NCI-H1694 treated with DMSO at 0.1 percent for 48 hours (cell line): ENCODE measurements at regions not wholly inside any gene's neighbourhood (a gene's known extent, or its start where the extent isn't known, plus 50 kb on each side); places are given as distances from the start of the nearest gene placed in this dataset.
A peak's percentile ranks its signal among the peaks of the same experiment; 100 is the strongest.
"Not testable (repeated sequence)": the region's sequence is repeated elsewhere in the genome, so short reads cannot be mapped to it uniquely, and the experiment has no call there.

ENCODE experiments used
- DNase-seq: peaks from one replicate; lab custom pipeline; 2025; lab: John Stamatoyannopoulos, UW

DNA sequence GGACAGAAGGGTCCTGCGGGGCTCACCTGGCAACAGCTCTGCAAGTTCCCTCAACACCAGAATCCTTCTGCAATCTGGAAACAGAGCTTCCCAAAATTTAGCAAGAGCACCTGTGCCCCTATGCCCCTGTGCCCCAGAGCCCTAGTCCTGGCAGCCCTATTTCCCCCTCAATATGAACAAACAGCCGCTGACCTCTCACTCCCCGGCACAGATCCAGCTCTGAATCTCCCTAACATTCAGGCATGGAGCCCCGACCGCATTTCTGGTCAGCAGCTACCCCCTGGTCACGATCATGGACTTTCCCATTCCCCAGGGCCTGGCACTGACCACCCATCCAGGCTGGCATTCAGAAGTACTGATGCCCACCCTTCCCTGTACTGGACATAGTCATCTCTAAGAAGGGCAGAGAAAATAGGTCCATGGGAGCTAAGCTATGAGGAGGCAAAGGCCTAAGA is 110.8 kb upstream of the SMURF2 start:
- no peak for DNase-seq

DNA sequence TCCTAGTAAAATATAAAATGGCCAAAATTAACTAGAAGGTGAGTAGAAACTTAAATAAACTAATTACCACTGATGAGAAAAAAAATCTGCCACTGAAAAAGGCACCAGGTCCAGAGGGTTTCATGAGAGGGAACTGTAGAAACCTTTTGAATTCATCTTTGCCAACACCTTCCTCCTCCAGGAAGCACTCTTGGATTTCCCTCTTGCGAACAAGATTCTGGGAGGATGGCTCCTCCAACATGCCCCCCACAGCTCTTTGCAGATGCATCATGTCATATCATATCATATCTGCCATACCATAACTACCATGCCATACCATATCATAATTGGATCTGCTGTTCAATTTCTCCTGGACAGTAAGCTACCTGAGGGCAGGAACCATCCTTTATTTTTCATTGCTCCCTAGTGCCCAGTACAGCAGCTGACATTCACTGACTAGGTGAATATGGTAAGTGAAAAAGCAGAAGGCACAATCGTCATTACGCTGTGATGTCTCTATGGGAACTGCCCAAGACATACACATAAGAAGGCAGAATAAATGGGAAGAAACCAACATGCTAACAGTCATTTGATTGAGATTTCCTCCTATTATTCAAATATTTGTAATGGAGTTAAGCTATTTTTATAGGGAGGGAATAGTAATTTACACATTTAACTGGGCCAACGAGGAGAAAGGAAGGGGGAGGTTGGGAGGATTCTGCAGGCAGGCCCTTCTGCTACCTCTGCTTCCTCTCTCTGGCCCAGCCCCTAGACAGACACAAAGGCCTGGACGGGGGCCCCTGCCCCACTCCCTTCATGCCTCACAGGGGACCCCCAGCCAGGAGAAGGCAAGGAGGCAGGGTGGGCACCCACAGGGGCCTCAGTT is 110.1 kb upstream of the SMURF2 start:
- DNase-seq: no peak

DNA sequence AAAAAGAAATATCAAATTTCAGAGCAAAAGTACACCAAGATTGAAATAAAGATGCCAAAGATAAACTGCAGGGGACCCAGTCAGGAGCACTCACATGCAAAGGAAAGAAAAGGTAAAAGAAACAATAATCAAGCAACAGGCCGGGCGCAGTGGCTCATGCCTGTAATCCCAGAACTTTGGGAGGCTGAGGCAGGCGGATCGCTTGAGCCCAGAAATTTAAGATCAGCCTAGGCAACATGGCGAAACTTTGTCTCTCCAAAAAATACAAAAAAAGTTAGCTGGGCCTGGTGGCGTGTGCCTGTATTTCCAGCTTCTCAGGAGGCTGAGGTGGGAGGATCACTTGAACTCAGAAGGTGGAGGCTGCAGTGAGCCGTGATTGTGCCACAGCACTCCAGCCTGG is 107.6 kb upstream of the SMURF2 start:
- DNase-seq: no peak

DNA sequence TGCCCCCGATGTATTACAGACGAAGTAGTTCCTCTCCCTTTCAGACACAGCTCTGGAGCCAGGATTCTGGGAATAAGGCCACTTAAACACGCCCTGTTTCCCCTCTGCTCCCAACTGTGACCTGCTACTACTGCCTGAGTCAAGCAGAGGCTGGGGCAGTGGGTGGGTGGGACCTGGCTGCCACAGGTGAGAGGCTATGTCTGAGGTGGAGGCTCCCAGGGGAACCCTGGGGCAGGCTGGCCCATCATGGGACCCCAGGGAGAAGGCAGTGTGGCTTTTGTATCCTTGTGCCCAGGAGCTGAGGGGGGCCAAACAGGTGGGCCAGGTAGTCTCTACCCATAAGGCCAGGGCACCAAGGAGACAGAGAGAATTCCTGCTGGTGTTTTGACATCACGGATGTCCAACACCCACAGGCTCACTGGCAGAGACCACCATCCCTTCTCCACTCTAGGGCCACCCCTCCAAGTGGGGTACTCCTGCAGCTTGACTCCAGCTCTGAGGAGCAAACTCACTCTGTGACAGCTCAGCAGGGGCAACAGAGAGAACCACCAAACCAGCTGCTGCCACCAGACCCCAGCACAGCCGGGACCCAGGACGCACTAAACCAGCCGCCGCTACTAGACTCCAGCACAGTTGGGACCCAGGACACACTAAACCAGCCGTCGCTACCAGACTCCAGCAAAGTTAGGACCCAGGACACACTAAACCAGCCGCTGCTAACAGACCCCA is 105.3 kb upstream of the SMURF2 start:
- no peak for DNase-seq

DNA sequence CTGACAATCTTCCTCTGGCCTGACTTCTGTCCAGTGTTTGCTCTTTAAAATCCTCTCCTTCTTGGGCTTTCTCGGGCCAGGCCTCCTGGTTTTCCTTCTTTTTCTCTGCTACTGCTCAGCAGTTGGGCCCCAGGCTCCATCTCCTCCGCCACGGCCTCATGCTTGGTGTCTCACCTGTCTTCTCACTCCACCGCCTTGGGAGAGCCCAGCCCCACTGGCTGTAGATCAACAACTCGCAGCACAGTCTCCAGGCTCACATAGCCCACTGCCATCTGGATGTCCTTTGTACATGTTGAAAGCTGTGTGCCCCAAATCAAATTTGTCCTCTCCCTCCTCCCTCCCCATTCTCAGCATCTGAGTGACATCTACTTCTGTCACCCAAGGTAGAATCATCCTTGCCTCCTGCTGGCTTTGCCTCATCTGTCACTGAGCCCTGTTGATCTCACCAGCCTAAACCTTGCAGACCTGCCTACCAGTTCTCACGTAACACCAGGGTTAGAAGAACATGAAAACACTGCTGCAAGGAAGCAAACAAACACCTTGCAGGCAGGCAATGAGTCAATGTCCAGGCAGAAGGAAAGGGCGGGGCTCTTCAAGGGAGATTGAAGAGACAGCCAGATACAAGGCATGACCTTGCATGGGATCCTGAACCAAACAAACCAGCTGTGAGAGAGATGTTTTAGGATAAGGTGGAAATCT is 103.2 kb upstream of the SMURF2 start:
- no peak for DNase-seq

DNA sequence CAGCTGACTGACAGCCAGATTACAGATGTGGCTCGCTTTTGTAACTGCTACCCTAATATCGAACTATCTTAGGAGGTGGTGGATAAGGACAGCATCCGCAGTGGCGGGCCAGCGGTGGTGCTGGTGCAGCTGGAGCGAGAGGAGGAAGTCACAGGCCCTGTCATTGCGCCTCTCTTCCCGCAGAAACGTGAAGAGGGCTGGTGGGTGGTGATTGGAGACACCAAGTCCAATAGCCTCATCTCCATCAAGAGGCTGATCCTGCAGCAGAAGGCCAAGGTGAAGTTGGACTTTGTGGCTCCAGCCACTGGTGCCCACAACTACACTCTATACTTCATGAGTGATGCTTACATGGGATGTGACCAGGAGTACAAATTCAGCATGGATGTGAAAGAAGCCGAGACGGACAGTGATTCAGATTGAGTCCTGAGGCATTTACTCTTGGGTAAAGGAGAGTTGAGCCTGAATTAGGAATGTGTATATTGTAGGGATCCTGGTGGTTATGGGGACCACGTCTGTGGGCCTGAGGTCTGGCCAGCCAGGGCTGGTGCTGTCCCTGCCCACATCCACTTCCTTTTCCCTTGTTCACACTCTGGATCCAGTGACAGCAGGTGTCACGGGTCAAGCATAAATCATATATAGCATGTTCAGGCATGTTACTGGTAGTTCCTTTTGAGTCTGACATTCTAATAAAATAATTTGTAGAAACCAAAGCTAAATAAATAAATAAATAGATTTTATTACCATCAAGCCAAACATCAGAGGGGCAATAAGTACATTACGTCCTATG is 89.0 kb upstream of the SMURF2 start:
- DNase-seq: no peak

DNA sequence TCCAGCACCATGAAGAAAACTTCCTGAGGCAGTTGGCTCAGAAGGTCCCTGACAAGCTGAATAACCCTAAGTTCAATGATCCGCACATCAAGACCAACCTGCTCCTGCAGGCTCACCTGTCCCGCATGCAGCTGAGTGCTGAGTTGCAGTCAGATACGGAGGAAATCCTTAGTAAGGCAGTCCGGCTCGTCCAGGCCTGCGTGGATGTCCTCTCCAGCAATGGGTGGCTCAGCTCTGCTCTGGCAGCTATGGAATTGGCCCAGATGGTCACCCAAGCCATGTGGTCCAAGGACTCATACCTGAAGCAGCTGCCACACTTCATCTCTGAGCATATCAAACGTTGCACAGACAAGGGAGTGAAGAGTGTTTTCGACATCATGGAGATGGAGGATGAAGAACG is 88.4 kb upstream of the SMURF2 start:
- DNase-seq: no peak

DNA sequence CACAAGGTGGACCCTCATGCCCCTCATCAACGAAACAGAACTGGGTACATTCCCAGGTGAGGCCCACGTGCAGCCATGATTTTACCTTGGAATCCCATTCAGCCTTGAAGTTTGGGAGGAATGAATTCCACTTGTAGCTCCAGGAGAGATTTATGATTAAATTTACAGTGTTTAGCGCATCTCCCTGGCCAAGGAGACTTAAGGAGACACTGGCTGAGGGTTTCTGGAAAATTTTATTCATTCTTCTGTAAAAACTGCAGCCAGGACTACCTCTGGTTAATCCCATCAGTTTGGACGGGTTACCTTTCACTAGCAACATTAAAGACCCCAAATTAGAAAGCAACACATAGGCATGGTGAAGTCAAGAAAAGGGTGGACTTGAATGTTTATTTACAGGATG is 87.2 kb upstream of the SMURF2 start:
- DNase-seq: no peak

DNA sequence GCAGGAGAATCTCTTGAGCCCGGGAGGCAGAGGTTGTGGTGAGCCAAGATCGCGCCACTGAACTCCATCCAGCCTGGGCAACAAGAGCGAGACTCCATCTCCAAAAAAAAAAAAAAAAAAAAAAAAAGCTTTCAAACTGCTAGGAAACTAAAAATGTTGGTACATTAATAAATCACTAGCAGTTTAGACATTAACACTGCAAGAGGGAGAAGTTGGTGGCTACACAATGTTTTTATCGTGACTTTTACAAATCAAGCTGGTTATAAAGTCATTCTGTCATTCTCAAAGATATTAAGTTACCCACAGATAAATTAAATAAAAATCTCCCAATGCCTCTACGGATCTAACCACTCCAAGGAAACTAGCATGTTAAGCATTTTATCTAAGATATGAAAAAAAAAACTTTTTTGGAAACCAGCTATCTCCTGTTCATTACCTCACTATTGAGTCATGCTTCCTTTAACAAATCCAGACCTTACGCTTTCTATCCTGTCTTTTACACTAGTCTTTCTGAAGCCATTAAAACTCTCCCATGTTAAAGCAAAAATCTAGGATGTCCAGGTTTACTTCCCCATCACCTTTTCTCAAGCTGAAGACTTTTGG is 85.9 kb upstream of the SMURF2 start:
- no peak for DNase-seq

DNA sequence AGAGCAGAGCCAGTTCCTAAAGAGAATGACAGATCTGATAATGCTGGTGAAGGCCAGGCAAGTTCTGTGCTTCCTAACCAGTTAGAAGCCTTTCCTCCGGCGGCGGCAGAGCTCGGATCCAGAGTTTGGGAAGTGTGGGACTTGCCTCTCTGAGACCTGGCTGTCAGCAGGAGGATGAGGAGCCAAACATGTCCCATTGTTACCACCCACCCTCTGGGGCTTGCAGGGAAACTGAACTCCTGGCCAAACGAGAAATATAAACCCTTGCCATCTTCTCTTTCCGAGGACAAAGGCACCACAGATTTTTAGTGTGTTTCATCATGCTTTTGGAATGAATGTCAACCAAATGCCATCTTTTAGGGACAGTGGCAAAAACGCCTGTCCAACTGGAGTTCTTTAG is 80.2 kb upstream of the SMURF2 start:
- no peak for DNase-seq

DNA sequence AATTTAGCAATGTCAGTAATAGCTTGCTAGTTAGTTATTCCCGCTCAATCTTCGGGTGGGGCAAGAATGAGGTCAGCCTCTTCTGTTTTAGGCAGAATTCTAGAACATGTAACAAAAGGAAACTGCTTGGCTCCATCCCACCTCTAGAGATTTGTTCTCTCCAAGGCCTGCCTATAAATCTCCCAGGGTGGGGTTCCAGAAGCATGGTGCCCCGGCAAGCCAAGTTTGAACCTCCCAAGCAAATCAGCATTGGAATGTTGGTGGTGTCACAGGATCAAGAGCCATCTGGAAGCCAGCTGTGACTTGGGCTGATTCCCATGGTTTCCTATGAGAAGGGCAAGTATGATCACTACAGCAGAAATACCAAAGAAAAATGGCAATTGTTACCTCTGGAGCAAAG is 79.8 kb upstream of the SMURF2 start:
- DNase-seq: not testable (repeated sequence)

DNA sequence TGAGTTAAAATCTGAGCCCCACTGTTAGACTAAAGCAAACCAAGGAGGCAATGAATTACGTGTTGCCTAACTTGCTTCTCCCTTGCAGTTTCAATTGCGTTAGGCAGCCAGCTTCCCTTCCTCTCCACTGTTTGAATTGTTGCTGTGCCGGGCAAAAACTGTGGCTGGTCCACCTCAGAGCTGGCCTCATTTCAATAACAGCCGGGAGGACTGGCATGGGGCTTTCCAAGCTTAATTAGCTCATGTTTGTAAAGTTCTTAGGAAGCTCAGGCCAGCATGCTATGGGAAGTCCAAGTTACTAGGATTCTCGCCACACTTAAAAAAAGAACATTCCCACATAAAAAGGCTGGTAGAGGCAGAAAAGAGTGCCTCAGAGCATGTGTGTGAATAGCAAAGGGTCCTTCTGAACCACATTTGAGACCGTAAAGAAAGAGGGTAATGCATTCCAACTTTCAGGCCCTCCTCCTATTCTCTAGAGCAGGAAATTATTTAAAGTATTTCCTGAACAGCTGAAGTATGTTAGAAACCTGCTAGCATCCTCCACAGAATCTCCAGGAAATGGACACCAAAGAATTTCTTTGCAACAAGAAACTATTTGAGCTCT is 79.0 kb upstream of the SMURF2 start:
- no peak for DNase-seq

DNA sequence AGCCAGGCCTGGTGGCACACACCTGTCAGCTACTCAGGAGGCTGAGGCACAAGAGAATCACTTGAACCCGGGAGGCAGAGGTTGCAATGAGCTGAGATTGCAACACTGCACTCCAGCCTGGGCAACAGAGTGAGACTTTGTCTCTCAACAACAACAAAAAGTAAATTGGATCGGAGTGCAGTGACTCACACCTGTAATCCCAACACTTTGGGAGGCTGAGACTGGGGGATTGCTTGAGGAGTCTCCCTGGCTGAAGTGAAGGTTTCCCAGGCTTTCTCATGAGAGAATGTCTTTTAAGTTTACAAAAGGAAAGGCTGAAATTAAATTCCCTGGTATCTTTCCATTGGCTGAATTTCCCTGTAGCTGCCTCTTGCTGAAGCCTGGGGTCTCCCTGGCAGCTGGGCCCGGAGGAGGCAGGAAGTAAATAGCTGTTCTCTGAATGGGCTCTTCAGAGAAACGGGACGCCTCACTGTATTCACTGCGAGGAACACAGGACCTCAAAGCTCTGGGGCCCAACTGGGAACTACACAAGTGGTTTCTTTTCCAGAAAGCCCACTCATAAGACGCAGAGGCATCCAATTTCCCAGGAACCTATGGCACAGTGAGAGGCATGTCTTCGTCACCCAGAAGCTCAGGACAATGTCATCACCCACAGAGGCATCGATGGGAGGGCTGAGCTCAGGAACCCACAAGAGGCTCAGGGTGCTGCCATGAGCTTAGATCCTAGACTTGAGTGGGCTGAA is 77.4 kb upstream of the SMURF2 start:
- DNase-seq: no peak

DNA sequence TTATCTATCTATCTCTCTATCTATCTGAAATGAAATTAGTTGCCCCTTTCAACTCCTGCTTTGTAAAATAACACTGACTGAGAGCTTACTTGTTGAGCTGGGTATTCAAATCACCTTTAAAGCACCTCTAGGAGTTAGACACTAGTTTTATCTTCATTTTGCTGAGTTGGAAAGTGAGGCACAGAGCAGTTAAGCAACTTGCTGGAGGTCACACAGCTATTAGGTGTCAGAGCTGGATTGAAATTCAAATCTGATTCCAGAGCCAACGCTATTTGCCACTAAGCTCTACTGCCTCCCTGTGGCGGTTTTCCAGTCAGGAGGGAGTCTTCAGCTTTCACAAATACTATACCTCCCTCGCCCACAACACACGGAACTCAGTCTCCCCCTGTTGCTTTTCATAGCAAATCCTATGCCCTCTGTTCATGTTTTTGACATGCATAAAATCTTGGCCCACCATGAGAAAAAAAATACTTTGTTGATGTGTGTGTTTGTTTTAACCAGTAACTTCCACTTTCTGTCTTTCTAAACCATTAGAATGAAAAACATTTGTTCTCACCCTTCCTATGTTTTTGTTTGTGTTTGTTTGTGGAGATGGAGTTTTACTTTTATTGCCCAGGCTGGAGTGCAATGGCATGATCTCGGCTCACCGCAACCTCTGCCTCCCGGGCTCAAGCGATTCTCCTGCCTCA is 74.8 kb upstream of the SMURF2 start:
- peak; percentile 27 for DNase-seq

DNA sequence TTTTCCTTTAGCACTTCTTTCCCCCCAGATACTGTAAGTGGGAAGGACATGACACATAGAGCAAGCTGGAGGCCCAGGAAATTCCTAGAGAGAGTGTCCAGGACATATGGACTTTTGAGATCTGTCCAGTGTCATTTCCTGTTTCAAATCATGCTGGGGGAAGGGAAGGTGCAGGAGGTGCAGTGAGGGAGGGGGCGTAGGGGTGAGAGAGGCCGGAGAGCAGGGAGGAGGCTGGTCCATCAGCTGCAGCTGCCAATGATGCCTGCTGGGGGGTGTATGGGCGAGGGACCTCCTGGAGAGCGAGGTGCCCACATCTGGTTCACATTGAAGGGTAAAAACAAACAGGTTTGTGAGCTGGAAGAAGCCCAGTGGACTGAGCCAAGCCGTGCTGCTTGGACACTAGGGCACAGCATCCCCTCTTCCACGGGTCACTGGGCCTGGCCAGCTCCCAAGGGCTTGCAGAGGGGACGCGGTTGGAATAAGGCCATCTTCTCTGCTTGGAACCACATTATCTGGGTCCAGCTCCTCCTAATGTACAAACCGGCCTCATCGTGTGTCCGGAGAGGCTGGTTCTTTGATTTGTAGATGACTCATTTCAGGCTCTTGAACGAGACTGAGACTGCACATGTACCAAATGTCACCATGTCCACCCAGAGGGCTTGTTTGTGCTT is 70.4 kb upstream of the SMURF2 start:
- DNase-seq: no peak

DNA sequence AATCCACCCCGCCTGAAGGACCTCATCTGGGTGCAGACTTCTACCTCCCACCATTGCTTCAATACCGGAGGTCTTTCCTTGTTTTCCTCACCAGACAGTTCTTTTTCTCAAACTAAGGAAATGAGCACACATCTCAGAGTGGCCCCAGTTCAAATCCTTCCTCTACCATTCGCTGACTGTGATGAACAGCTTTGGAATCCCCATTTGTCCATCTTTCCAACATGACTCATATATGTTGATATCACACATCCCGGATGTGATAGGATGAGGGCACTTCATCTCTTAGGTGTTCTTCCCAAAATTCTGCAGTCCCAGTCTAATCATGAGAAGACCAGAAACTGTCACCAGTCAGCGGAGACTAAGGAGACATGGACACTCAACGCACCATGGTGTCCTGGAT is 67.9 kb upstream of the SMURF2 start:
- DNase-seq: not testable (repeated sequence)

DNA sequence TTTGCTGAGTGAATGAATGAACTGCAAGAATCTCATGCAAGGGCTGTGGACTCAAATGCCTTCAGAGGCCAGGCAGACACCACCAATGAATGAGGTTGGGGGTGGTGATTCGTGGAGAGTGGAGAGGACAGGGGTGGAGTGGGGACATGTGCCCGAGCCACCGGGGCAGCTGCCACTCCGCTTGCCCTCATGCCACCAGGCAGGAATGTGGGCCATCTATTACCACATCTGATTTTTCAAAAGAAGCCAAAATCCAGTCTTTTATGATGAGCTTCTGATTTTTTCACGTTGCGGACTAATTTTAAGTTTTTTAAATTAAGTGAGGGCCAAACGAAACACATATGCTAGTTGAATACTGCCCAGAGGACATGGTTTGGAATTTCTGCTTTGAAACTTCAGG is 67.1 kb upstream of the SMURF2 start:
- no peak for DNase-seq

DNA sequence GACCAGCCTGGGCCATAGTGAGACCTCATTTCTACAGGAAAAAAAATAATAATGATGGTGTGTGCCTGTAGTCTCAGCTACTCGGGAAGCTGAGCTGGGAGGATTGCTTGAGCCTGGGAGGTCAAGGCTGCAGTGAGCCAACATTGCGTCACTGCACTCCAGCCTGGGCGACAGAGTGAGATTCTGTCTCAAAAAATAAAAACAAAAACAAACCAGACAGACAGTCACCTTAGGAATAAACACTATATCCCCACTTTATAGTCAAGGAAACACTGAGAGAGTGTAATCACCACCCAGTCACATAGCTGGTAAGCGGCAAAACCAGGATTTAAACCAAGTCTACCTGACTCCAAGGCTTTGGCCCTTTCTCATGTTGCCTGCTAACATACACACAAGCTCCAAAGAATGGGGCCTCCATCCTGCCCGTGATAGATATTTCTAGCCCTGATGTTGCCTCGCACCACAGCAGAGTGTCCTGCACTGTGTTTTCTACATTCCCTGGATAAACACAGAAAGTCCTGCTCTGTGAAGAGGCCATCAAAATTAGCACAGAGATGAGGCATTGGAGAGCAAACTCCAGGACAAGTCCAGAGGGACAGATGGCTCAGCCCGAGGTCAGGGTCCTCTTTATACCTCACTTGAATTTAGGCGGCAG is 66.1 kb upstream of the SMURF2 start:
- DNase-seq: no peak

DNA sequence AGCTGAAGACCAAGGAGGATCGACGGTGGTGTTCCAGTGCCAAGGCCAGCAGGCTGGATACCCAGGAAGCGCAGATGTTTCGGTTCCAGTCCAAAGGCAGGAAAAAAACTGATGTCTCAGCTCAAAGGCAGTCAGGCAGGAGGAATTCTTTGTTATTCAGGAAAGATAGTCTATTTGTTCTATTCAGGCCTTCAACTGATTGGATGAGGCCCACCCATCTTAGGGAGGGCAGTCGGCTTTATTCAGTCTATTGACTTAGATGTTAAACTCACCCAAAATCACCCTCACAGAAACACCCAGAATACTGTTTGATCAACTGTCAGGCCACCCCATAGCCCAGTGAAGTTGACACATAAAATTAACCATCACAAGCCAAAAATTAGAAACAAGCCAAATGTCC is 63.9 kb upstream of the SMURF2 start:
- DNase-seq: not testable (repeated sequence)
